ENCODE measurements at regions not wholly inside any gene's neighbourhood (a gene's known extent, or its start where the extent isn't known, plus 50 kb on each side); places are given as distances from the start of the nearest gene placed in this dataset.

GRCh38 chr11:130668751-130669150 lies 220.3 kb downstream of the ADAMTS15 start:
- TF ChIP-seq POLR2A (IDR thresholded peaks at IDR 0.05) (no peak), CTCF (IDR thresholded peaks at IDR 0.05 in 4 of 5, conservative IDR thresholded peaks at IDR 0.05 in 1 of 5) (no peak)

All from gastrocnemius medialis (tissue), 4 donors.